H9 (cell line): ENCODE measurements at regions not wholly inside any gene's neighbourhood (a gene's known extent, or its start where the extent isn't known, plus 50 kb on each side); places are given as distances from the start of the nearest gene placed in this dataset.
"Not testable (repeated sequence)": the region's sequence is repeated elsewhere in the genome, so short reads cannot be mapped to it uniquely, and the experiment has no call there.

ENCODE experiments used
- DNase-seq: peaks from one replicate; pipeline ENCODE4 v3.0.0-alpha.2; 2017
- H2AFZ ChIP-seq: one replicate; pipeline ENCODE4 v1.6.1; 2013; ENCODE audit warnings: mild to moderate bottlenecking, low read length, control low read depth, moderate library complexity
- H2AK5ac ChIP-seq: 2 replicates; pipeline ENCODE4 v1.6.1; 2013; ENCODE audit warnings: low read length, control low read depth, mixed read lengths; ENCODE audit not compliant: insufficient read length
- H2BK120ac ChIP-seq: one replicate; pipeline ENCODE4 v1.6.1; 2013; ENCODE audit warnings: low read depth, mild to moderate bottlenecking, low read length, control low read depth, inconsistent platforms; ENCODE audit not compliant: poor library complexity, severe bottlenecking
- H2BK12ac ChIP-seq: 2 replicates; pipeline ENCODE4 v1.6.1; 2013; ENCODE audit warnings: low read length, control low read depth, mixed read lengths, low read depth; ENCODE audit not compliant: insufficient read length
- H2BK15ac ChIP-seq: 2 replicates; pipeline ENCODE4 v1.6.1; 2013; ENCODE audit warnings: low read depth, low read length, control low read depth
- H2BK20ac ChIP-seq: one replicate; pipeline ENCODE4 v1.6.1; 2013; ENCODE audit warnings: low read depth, mild to moderate bottlenecking, low read length, control low read depth, inconsistent platforms; ENCODE audit not compliant: poor library complexity, severe bottlenecking
- H2BK5ac ChIP-seq: 2 replicates; pipeline ENCODE4 v1.6.1; 2013; ENCODE audit warnings: low read length, control low read depth, mixed read lengths; ENCODE audit not compliant: insufficient read length
- H3K14ac ChIP-seq: 2 replicates; pipeline ENCODE4 v1.6.1; 2013; ENCODE audit warnings: low read length, control low read depth; ENCODE audit not compliant: insufficient read depth
- H3K18ac ChIP-seq: 2 replicates; pipeline ENCODE4 v1.6.1; 2013; ENCODE audit warnings: low read depth, mild to moderate bottlenecking, mixed read lengths, low read length, control low read depth; ENCODE audit not compliant: insufficient read length
- H3K23ac ChIP-seq: 2 replicates; pipeline ENCODE4 v1.6.1; 2013; ENCODE audit warnings: low read length, control low read depth, mixed read lengths, low read depth; ENCODE audit not compliant: insufficient read length
- H3K23me2 ChIP-seq: 2 replicates; pipeline ENCODE4 v1.6.1; 2013; ENCODE audit warnings: low read depth, mild to moderate bottlenecking, mixed read lengths, low read length, control low read depth; ENCODE audit not compliant: insufficient read length, poor library complexity, severe bottlenecking
- H3K27ac ChIP-seq: 2 replicates; pipeline ENCODE4 v1.5.1; 2013; ENCODE audit warnings: low read length, control low read depth, mixed read lengths, low read depth; ENCODE audit not compliant: insufficient read length
- H3K27me3 ChIP-seq: 2 replicates; pipeline ENCODE4 v1.6.1; 2013; ENCODE audit warnings: low read length, control low read depth, inconsistent platforms; ENCODE audit not compliant: insufficient read depth
- H3K4ac ChIP-seq: 2 replicates; pipeline ENCODE4 v1.6.1; 2013; ENCODE audit warnings: low read depth, mild to moderate bottlenecking, control low read depth, inconsistent platforms, low read length, moderate library complexity
- H3K4me1 ChIP-seq: 2 replicates; pipeline ENCODE4 v1.6.1; 2013; ENCODE audit warnings: low read length, control low read depth, inconsistent platforms; ENCODE audit not compliant: insufficient read depth
- H3K4me2 ChIP-seq: 2 replicates; pipeline ENCODE4 v1.6.1; 2013; ENCODE audit warnings: low read length, control low read depth, mixed read lengths; ENCODE audit not compliant: insufficient read length, insufficient read depth
- H3K56ac ChIP-seq: 2 replicates; pipeline ENCODE4 v1.6.1; 2013; ENCODE audit warnings: low read depth, mild to moderate bottlenecking, mixed read lengths, low read length, control low read depth; ENCODE audit not compliant: insufficient read length
- H3K79me1 ChIP-seq: 2 replicates; pipeline ENCODE4 v1.6.1; 2013; ENCODE audit warnings: low read depth, mild to moderate bottlenecking, moderate library complexity, low read length, control low read depth, inconsistent platforms; ENCODE audit not compliant: insufficient read depth, poor library complexity, severe bottlenecking
- H3K79me2 ChIP-seq: 2 replicates; pipeline ENCODE4 v1.6.1; 2013; ENCODE audit warnings: low read length, control low read depth, inconsistent platforms; ENCODE audit not compliant: insufficient read depth
- H3K9ac ChIP-seq: 2 replicates; pipeline ENCODE4 v1.6.1; 2013; ENCODE audit warnings: low read length, control low read depth, mixed read lengths; ENCODE audit not compliant: insufficient read length; ENCODE audit errors: extremely low read depth
- H3K9me3 ChIP-seq: one replicate; pipeline ENCODE4 v1.6.1; 2013; ENCODE audit warnings: low read depth, low read length, inconsistent platforms; ENCODE audit not compliant: control insufficient read depth
- H3T11ph ChIP-seq: one replicate; pipeline ENCODE4 v1.6.1; 2013; ENCODE audit warnings: mild to moderate bottlenecking, low read length, control low read depth, inconsistent platforms
- H4K20me1 ChIP-seq: one replicate; pipeline ENCODE4 v1.6.1; 2013; ENCODE audit not compliant: control insufficient read depth, insufficient read length, insufficient read depth
- H4K5ac ChIP-seq: 2 replicates; pipeline ENCODE4 v1.6.1; 2013; ENCODE audit warnings: low read depth, mild to moderate bottlenecking, mixed read lengths, low read length, control low read depth; ENCODE audit not compliant: insufficient read length
- H4K8ac ChIP-seq: replicated peaks from 2 replicates; pipeline ENCODE4 v1.6.1; 2013; ENCODE audit warnings: low read length, control low read depth, mixed read lengths, low read depth; ENCODE audit not compliant: insufficient read length
- H4K91ac ChIP-seq: 2 replicates; pipeline ENCODE4 v1.6.1; 2013; ENCODE audit warnings: low read depth, mild to moderate bottlenecking, moderate library complexity, mixed read lengths, low read length, control low read depth; ENCODE audit not compliant: insufficient read length
- H3K27ac Mint-ChIP-seq, 3 experiments: 2 replicates in 2 of 3; 3 replicates in 1 of 3; pipeline ENCODE4 v1.8.0; 2020 to 2021; ENCODE audit warnings: mixed read lengths in 3 of 3, mild to moderate bottlenecking in 1 of 3, moderate library complexity in 1 of 3
- H3K27me3 Mint-ChIP-seq: 2 replicates; pipeline ENCODE4 v1.8.0; 2021; ENCODE audit warnings: low read depth, mild to moderate bottlenecking, moderate library complexity, mixed read lengths
- H3K36me3 Mint-ChIP-seq, 3 experiments: 2 replicates in 2 of 3; 3 replicates in 1 of 3; pipeline ENCODE4 v1.8.0; 2020 to 2021; ENCODE audit warnings: low read depth in 3 of 3, mixed read lengths in 3 of 3; ENCODE audit not compliant: insufficient read depth in 1 of 3
- H3K4me1 Mint-ChIP-seq, 2 experiments: 2 replicates each; pipeline ENCODE4 v1.8.0; 2020; ENCODE audit warnings: mixed read lengths in 2 of 2
- H3K4me3 Mint-ChIP-seq, 2 experiments: 2 replicates in 1 of 2; 3 replicates in 1 of 2; pipeline ENCODE4 v1.8.0; 2020 to 2021; ENCODE audit warnings: mild to moderate bottlenecking in 2 of 2, mixed read lengths in 2 of 2, moderate library complexity in 1 of 2
- H3K9me3 Mint-ChIP-seq, 2 experiments: 2 replicates in 1 of 2; 3 replicates in 1 of 2; pipeline ENCODE4 v1.8.0; 2020; ENCODE audit warnings: mild to moderate bottlenecking in 2 of 2, mixed read lengths in 2 of 2, moderate library complexity in 1 of 2
- WGBS: extraction: QIAGEN DNeasy Blood & Tissue Kit; methylation state at CpG from one replicate; pipeline ENCODE4 v1.1.7; 2013; ENCODE audit warnings: missing lambda C conversion rate, low lambda C conversion rate, mixed read lengths; ENCODE audit not compliant: insufficient read length; ENCODE audit errors: extremely low coverage; 5-methylcytosine and 5-hydroxymethylcytosine counted together
- TF ChIP-seq, protein P1 (sequence below): fragments of 200-600 bp; sonication (generic); conservative IDR thresholded peaks from 3 replicates; pipeline ENCODE4 v1.8.0; 2021; ENCODE audit warnings: antibody characterized with exemption, mild to moderate bottlenecking

DNA sequence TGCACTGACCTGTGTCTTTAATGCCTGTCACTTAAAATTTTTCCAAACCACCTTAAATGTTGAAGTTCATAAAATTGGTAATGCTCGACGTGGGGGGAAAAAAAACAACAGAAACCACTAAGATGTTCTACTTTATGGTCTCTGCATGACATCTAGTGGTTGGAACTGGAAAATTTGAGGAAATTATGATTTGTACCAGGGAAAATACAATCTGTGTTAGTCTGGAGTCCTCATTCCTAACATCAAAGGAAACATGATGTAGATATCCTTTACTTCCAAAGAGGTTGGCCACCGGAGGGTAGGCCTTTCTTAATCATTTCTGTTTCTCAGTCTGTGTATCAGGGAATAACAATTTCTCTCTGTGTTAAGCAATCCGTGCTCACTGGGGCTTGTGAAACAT is 941.0 kb downstream of the LTN1 start:
- H3K4me1 ChIP-seq: not testable (repeated sequence)
- TF ChIP-seq, protein P1, sequence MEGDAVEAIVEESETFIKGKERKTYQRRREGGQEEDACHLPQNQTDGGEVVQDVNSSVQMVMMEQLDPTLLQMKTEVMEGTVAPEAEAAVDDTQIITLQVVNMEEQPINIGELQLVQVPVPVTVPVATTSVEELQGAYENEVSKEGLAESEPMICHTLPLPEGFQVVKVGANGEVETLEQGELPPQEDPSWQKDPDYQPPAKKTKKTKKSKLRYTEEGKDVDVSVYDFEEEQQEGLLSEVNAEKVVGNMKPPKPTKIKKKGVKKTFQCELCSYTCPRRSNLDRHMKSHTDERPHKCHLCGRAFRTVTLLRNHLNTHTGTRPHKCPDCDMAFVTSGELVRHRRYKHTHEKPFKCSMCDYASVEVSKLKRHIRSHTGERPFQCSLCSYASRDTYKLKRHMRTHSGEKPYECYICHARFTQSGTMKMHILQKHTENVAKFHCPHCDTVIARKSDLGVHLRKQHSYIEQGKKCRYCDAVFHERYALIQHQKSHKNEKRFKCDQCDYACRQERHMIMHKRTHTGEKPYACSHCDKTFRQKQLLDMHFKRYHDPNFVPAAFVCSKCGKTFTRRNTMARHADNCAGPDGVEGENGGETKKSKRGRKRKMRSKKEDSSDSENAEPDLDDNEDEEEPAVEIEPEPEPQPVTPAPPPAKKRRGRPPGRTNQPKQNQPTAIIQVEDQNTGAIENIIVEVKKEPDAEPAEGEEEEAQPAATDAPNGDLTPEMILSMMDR: peak; percentile 67
- no CpG with 5 or more reads among the region's 4 CpGs for WGBS

GRCh38 chr21:28035692-28036091 is 957.0 kb downstream of the LTN1 start:
- not testable (repeated sequence) for H3K4me1 ChIP-seq, DNase-seq, H3K56ac ChIP-seq, H3K4me3 Mint-ChIP-seq, H3K18ac ChIP-seq, H3K4me2 ChIP-seq, H2BK20ac ChIP-seq, H4K20me1 ChIP-seq, H3K27me3 ChIP-seq, H2BK5ac ChIP-seq, H2BK12ac ChIP-seq, H3K14ac ChIP-seq, H2AFZ ChIP-seq, H3K4ac ChIP-seq, H3K9me3 ChIP-seq, H2BK120ac ChIP-seq, H3T11ph ChIP-seq, H3K79me2 ChIP-seq, H4K8ac ChIP-seq, H3K9ac ChIP-seq, H2BK15ac ChIP-seq, H3K23me2 ChIP-seq, H4K91ac ChIP-seq, H3K27me3 Mint-ChIP-seq, H3K23ac ChIP-seq, H3K4me1 Mint-ChIP-seq, H2AK5ac ChIP-seq, H3K27ac Mint-ChIP-seq, H3K79me1 ChIP-seq, H3K27ac ChIP-seq, H4K5ac ChIP-seq
- H3K9me3 Mint-ChIP-seq: peaks cover 12 to 26% of the 10 kb centered on the region in 2 experiments
- H3K36me3 Mint-ChIP-seq: peaks cover 11 to 28% (median 14%) of the 10 kb centered on the region in 3 experiments

More for the DNA sequence above, 941.0 kb downstream of the LTN1 start:
- DNase-seq, H2AFZ ChIP-seq, H3K27me3 Mint-ChIP-seq, H3K23ac ChIP-seq, H4K91ac ChIP-seq, H3K9ac ChIP-seq, H3T11ph ChIP-seq, H2BK12ac ChIP-seq, H3K27ac ChIP-seq, H3K79me2 ChIP-seq, H4K8ac ChIP-seq, H3K9me3 ChIP-seq, H3K4me3 Mint-ChIP-seq, H2BK15ac ChIP-seq, H3K23me2 ChIP-seq, H3K27ac Mint-ChIP-seq, H3K4me2 ChIP-seq, H3K36me3 Mint-ChIP-seq, H3K56ac ChIP-seq, H3K9me3 Mint-ChIP-seq, H2BK5ac ChIP-seq, H3K14ac ChIP-seq, H2AK5ac ChIP-seq, H2BK120ac ChIP-seq, H4K5ac ChIP-seq, H4K20me1 ChIP-seq, H3K79me1 ChIP-seq, H3K27me3 ChIP-seq, H3K18ac ChIP-seq, H3K4ac ChIP-seq, H2BK20ac ChIP-seq: not testable (repeated sequence)
- H3K4me1 Mint-ChIP-seq: peaks cover 10 to 18% of the 10 kb centered on the region in 2 experiments
